IMR-90 (cell line): ENCODE measurements at regions not wholly inside any gene's neighbourhood (a gene's known extent, or its start where the extent isn't known, plus 50 kb on each side); places are given as distances from the start of the nearest gene placed in this dataset.

Source experiments
- CTCF ChIP-seq: conservative IDR thresholded peaks from 2 replicates; pipeline ENCODE4 v1.5.1; 2012; ENCODE audit warnings: mild to moderate bottlenecking, low read depth, low read length, improper control_type of control experiment
- FOS ChIP-seq: fragments of 150-350 bp; IDR thresholded peaks from 2 replicates; pipeline ENCODE4 v1.6.1; 2016; ENCODE audit warnings: low read depth, low read length
- MAZ ChIP-seq: IDR thresholded peaks from 2 replicates; pipeline ENCODE4 v1.6.1; 2012; ENCODE audit warnings: low read depth, mild to moderate bottlenecking, low read length, improper control_type of control experiment, moderate library complexity, borderline replicate concordance
- MXI1 ChIP-seq: IDR thresholded peaks from 2 replicates; pipeline ENCODE4 v1.6.1; 2012; ENCODE audit warnings: low read depth, mild to moderate bottlenecking, low read length, moderate library complexity, borderline replicate concordance
- POLR2A ChIP-seq: IDR thresholded peaks from 2 replicates; pipeline ENCODE4 v1.6.1; 2012; ENCODE audit warnings: mild to moderate bottlenecking, low read depth, low read length
- RAD21 ChIP-seq: IDR thresholded peaks from 2 replicates; pipeline ENCODE4 v1.6.1; 2012; ENCODE audit warnings: low read length, improper control_type of control experiment
- RFX5 ChIP-seq: IDR thresholded peaks from 2 replicates; pipeline ENCODE4 v1.8.0; 2012; ENCODE audit warnings: low read depth, mild to moderate bottlenecking, low read length, moderate library complexity
- SMC3 ChIP-seq: fragments of 150-350 bp; IDR thresholded peaks from 2 replicates; pipeline ENCODE4 v1.6.1; 2016; ENCODE audit warnings: low read depth, mild to moderate bottlenecking, antibody characterized with exemption, low read length, moderate library complexity
- USF2 ChIP-seq: fragments of 150-350 bp; IDR thresholded peaks from 2 replicates; pipeline ENCODE4 v1.6.1; 2017; ENCODE audit warnings: mild to moderate bottlenecking, antibody characterized with exemption, low read length, low read depth

- TF ChIP-seq SMC3 (no peak), POLR2A (no peak), CTCF (no peak), RAD21 (no peak), MXI1 (no peak), FOS (no peak), USF2 (no peak), RFX5 (no peak), MAZ (no peak)
Observed at GRCh38 chr11:10926801-10927211, 69.0 kb upstream of the ZBED5 start.
